GM21360 (cell line): ENCODE measurements at regions not wholly inside any gene's neighbourhood (a gene's known extent, or its start where the extent isn't known, plus 50 kb on each side); places are given as distances from the start of the nearest gene placed in this dataset.

Source experiments
- ATAC-seq: cut with Tn5 transposase; IDR thresholded peaks from one replicate; pipeline ENCODE4 v1.9.1; 2021; ENCODE audit warnings: mild to moderate bottlenecking, moderate library complexity; ENCODE audit not compliant: unreplicated experiment

DNA sequence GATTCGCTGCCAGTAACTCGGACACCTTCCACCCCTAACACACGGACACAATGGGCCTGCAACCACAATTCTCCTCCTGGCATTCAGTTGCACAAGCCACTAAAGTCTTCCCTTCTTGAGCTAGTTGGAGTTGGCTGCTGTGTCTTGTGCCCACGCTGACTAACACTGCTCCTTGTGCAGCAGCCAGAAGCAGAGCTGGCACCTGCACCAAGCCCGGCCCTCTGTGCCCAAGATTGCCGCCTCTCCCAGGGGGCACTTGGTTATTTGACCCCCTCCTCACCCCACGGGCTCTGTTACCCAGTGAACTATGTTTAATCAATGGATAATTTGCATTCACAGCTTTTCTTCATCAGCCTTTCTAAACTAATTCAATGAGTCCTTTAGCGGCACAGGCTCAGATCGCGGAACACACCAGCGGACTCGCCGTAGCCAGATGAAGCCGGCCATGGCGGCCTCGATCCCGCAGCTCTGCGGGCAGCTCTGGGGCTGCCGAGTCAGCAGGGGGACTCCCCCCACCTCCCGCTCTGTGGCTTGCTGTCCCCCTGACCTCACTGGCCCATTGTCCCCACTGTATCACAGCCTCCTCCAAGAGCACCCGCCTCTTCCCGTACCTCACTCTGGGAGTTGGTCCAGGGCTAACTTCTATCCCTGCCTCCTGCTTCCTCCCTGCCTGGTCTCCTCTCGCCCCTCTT, 94.8 kb upstream of the AFDN start:
- no peak for ATAC-seq

DNA sequence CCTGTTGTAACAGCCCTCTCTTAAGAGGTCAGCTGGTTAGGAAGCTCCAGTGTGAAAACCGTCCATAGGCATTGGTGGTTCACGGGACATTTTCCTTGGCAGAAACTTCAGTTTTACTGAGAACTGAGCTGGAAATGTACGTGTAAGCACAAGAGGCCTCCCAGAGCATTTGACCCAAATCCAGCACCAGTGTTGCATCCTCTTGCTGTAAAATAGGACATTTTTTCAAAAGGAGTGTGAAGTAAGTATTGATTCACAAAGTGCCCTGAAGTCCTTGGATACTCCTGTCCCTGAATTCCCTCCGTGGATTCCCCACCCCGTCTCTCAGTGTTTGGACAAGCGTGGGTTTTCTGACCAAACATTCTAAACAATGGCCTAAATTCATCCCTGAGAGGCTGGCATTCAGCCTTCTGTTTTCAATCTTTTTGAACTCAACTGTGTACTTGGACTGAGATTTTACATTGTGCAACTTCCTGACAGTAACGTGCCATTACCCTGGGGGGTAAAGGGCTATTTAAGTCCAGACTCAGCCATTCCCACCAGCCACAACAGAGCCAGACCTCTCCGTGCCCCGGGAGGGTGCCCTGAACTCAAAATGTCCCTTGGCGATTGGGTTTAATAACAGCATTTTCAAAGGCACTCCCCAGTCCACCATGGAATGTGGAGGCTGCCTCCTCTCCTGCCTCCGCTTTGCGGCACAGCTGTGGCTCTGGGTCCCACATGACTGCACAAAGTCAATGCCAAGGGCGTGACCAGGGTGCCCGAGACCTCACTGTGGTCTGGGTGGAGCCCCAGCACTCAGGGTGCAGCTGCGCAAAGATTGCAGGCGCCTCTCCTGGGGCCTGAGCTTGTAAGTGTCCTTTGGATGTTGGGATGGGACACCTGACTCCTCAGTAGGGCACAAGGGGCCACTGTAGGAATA, 92.7 kb upstream of the AFDN start:
- ATAC-seq = no peak

DNA sequence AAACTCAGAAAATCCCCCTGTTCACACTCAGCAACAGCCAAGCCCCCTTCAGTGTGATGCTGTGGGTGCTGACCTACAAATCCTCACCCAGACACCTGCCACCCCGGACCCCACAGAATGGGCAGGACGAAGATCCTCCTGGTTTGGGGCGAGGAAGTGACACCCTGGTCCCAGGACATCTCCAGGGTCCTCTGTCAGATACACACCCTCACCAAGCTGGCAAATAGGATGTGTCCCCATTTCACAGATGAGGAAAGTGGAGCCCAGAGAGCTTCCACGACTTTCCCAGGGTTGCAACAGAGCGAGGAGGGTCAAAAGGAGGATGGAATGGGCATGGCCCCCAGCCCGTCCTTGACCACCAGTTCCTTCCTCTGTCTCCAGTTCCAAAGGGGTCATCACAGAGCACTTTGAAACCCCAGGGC, 92.0 kb upstream of the AFDN start:
- no peak for ATAC-seq

DNA sequence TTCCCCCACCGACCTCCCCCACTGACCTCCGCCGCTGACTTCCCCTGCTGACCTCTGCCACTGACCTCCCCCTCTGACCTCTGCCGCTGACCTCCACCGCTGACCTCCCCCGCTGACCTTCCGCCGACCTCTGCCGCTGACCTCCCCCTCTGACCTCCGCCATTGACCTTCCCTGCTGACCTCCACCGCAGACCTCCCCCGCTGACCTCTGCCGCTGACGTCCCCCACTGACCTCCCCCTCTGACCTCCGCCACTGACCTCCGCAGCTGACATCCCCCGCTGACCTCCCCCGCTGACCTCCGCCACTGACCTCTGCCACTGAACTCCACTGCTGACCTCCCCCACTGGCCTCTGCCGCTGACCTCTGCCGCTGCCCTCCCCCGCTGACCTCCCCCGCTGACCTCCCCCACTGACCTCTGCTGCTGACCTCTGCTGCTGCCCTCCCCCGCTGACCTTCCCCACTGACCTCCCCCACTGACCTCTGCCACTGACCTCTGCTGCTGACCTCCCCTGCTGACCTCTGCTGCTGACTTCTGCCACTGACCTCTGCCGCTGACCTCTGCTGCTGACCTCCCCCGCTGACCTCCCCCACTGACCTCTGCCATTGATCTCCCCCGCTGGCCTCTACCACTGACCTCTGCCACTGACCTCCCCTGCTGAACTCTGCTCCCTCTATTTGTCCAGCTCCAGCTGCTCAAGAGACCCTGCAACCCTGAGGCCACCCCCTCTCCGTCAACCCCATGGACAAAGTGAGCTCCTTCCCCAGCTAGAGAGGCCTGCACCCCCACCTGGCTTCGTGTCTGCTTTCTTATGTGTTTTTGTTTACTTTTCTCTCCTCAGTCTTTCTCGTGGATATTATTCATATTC, 91.4 kb upstream of the AFDN start:
- no peak for ATAC-seq

DNA sequence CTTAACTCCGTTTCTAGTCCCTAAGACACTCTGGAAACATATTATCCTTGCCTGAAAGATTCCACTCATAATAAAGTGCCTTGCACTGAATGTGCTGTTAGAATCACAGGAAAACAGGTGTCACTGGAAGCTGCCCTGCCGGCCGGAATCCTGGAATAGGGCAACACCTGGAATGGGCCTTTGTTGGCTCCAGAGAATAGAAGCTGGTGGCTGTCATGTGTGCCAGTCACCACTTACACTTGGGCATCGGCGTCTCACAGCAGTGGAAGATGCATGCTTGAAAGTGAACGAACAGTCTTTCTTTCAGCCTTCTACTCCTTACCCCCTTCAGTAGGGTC, 90.8 kb upstream of the AFDN start:
- no peak for ATAC-seq

DNA sequence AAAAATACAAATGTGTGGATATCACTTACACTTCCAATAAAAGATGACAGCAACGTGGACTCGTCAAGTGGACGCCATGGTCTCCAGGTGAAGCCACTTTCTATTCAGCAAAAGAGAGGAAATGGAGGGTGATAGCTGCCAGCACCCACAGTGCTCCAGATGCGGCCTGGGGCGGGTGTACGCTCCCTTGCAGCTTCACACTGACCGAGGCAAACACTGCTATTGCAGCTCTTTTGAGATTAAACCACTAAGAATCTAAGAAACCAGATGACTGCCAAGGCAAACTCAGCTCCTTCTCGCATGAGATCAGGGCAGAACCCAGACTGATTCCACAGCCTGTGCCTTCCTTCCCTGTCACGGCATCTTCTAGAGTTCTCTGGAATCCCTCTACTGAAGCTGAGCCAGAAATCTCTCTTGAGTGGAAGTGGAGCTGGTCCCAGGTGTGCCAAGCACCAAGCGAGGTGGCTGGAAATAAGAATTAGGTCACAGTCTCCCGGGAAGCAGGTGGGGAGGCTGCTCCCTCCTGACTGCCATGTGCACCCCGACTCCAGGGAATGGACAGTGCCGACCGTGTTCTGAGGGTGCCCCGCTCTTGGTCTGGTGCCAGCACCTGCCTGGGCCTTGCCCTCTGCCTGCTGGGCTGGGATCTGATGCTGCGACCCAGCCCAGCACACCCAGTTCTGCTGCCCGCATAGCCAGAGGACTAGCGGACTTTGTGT, 90.1 kb upstream of the AFDN start:
- ATAC-seq = no peak

DNA sequence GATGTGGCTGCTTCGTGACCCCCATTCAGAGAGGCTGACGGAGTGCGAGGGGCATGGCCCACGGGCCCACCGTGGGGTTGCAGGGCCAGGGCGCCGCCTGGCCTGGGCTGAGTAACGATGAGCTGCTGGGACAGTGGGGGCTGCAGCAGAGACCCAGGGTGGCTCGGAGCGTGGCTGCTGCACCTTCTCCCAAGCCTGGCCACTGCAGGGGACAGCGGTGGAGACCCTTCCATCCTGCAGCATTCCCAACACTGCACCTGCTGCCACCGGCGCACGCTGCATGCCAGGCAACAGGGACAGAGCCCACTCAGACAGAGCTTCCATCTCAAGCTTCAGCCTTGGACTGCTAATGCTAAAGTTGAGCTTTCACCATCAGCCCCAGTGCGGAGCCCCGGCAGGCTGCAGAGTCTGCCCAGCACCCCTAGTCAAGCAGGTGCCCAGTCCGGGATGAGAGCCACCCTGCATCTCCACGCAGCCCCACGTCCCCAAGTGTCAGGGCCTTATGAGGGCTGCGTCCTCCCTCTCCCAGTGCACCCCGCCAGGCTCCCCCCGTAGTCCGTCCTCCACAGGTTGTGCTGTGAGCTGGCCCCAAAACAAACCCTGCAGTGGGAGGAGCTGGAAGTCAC, 89.4 kb upstream of the AFDN start:
- no peak for ATAC-seq

DNA sequence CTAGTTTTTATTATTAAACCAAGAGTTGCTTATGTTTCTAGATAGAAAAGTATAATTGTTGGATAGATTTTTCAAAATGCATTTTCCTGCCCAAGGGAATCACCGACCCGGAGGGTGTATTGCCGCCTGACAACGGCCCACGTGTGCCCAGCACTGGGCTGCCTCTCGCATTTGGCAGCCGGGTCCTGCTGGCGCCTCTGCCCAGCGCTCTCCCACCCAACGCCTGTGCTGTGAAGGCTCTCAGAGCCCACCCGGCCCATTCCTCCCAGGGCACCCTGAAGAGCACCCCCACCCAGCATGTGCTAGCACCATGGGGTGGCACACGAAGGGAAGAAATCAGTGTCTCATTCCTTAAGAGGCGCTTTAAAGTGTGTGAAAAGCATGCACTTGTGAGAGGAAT, 88.3 kb upstream of the AFDN start:
- ATAC-seq = no peak

DNA sequence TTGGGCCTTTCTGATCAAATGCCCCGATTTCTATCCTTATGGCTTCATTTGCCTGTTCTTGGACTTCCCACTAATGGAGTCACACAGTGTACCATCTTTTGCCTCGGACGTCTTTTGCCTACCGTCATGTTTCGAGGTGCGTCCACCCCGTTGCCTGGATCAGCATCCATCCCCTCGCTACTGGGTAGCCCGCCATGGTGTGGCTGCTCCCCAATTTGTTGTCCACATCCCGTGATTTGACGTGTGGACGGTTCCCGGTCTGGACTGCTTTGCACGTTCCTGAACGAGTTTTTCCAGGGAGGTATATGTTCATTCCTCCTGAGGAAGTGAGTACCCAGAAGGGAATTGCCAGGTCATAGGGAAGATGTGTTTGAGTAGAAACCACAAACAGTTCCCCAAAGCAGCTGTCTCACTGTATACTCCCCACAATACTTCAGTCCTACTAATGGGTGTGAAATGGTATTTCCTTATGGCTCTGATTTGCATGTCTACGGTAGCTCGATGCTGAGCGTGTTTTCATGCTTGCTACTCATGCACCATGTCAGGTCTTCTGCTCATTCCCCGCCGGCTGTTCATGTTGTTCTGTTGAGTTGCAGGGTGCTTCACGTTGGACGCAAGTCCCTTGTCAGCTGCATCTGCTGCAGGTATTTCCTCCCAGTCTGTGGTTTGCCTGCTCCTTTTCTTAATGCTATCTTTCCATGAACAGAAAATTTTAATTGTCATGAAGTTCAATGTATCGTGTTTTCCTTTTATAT, 86.8 kb upstream of the AFDN start:
- no peak for ATAC-seq

DNA sequence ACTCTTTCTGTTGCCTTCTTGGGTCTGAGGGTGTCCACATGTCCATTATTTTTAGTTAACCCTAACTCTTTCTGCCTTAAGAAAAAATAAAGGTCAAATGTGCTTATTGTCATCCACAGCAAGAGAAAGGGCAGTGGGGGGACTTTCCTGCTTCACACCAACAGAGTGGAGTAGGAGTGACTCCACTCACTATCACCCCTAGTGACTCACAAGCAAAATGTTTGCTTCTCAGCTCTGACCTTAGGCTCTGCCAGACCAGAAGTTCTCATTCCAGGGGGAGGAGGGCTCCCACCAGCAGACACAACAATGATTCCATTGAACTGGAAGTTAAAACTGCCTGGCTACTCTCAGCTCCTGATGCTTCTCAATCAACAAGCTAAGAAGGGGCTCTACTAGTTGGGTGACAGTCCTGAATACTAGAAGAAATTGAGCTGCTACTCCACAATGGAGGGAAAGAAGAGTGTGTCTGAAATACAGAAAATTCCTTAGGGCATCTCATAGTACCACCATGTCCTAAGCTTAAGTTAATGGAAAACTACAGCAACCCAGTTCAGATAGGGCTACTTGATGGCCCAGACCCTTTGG, 83.9 kb upstream of the AFDN start:
- peak; percentile 54 for ATAC-seq

DNA sequence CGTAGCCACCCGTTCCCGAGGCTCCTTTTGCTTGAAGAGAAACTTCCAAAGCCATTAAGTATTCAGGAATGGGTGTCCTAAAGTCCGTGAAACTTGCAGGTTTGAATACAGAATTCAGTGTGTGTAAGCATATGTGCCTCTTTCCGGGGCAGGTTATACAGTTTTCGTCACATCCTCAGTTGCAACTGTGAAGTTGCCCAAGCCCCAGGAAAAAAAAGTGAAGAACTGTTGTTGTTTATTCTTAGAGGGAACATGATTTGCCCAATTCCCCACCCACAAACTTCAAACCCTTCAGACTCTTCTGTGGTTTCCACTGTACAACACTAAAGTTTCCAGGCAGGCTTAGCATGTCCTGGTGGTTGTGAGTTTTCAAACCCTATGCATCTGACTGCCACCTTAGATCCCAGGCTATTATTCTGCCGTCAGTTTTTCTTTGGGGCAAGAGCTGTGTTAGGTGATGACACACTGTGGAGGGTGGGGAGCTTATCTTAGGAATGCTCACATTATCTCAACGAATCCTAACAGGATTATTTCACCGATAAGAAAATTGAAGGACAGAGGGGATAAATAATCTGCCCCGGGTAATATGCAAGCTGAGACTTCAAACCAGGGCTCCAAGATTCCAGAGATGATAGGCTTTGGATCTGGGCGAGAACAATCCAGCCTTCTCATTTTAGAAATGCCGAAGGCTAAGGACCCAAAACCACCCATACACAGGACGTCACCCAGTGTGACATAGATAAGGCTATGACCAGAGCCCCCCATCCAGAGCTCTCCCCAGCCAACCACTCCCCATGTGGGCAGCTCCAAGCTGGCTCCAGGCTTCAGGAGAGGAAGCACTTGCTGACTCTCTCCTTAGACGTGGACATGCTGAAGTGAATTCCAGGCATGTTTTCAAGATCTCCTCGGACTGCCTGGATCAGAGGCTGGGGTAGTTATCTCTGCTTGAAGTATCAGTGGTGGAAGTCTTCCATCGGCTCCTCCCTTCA, 81.7 kb upstream of the AFDN start:
- ATAC-seq = no peak

DNA sequence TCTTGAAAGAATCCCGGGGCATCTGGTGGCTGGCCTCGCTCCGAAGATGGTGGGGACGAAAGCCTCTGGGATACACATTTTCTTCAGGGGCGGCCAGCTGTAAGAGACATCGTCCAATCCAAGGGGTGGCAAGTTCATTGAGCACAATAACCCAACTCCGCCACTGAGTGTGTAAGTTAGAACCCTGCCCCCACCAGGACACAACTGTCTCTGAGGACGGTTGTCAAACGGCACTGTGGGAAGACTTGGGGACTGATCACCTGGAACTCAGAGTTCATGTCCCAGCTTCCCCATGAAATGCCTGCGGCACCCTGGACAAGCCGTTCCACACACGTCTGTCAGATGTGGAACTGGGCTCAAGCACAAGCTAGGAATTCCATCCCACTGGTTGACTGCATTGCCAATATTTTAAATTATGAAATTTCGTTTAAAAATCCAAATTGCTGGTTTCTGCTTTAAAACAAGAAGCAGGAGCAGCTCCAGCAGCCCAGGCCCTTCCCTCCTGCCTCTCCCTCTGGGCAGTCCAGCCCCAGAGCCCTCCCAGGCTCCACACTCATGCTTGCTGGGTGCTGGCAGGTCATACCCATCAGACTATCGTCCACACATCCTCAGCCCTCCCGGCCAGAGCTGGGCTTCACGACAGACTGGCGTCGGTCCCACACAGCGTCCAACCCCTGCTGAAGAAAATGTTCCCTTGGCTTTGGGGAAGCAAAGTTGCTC, 80.9 kb upstream of the AFDN start:
- no peak for ATAC-seq

DNA sequence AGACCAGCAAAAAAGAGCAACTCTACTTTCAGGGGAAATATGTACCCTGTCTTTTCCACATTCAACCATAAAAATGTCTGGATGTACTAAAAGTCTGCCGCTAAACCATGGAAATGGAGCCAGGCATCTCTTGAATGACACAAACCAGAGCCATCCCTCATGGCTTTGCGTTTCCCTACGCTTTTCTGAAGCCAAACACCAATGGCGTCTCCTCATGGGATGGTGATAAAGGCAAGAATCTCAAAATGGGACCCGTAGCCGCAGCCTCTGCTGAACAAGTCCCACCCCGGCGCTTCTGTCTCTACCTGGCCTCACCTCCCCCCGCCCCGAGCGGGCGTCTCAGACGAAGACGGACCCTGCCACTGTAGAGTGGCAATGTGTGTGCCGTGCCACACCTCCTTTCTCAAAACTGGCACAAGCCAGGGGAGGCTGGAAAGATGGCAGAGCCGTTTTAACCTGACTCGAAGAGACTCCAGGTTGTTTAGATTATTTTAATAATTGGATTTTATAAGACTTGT, 80.3 kb upstream of the AFDN start:
- no peak for ATAC-seq

DNA sequence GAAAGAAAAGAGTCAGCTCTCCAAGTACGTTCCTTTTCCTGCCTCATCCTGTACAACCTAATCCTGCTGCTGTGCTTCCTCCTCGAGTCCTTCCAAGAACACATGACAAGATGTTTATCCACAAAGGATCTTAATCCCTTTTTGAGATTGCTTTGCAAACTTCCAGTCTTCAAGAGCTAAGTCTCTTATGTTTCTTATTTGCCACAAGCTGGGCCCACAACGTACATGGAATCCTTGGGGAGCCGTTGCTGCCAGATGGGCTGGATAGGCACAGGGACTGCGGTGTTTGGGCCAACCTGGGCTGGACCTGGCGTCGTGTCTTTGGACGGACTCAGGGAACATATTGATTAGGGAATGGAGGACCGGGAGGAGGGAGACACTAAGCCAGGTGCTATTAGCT, 79.7 kb upstream of the AFDN start:
- no peak for ATAC-seq

DNA sequence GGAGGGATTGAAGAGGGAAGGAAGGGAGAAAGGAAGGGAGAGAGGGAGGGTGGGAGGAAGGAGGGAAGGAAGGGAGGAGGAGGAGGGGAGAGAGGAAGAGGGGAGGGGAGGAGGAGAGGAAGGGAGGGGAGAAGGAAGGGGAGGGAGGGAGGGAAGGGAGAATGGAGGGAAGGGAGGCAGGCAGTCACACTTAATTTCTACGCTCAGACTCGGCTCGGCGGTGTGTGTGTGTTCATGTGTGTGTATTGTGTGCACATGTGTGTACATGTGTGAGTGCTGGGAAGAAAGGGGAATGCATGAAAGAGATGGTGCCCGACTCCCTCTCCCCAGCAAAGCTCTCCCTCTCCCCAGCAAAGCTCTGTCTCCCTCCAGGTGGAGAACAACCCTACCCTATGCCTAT, 79.1 kb upstream of the AFDN start:
- ATAC-seq = no peak

DNA sequence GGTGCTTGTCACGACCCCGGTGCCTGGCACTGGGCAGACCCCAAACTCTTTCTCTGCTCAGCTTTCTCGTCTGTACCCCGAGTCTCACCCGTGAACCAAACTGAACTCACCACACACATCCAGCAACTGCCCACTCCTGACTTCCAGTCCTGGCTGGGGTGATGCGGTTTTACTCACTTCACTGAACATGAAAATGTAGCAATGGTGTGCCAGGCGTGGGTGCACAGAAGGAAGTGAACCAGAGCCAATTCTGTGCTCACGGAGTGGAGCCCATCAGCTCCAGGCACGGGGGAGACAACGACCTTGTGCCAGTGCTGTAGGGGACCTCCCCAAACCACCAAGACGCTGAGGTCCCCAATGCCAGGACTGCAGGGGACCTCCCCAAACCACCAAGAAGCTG, 78.7 kb upstream of the AFDN start:
- ATAC-seq = no peak
